Stomach (tissue), 4 donors: ENCODE measurements at regions not wholly inside any gene's neighbourhood (a gene's known extent, or its start where the extent isn't known, plus 50 kb on each side); places are given as distances from the start of the nearest gene placed in this dataset.

Experiments used
- EP300 ChIP-seq: sonication (generic); formaldehyde crosslinking; IDR thresholded peaks from one replicate; pipeline ENCODE4 v1.6.1; 2017; ENCODE audit warnings: antibody characterized with exemption
- POLR2A ChIP-seq, 4 donors: fragments of 450-650 bp; IDR thresholded peaks; one replicate each; pipeline ENCODE4 v1.6.1; 2016; ENCODE audit warnings: antibody characterized with exemption in 4 of 4, control low read depth in 2 of 4, mild to moderate bottlenecking in 1 of 4, moderate library complexity in 1 of 4
- POLR2AphosphoS5 ChIP-seq, 3 donors: sonication (generic); formaldehyde crosslinking; IDR thresholded peaks; one replicate each; pipeline ENCODE4 v1.6.1; 2016; ENCODE audit warnings: antibody characterized with exemption in 3 of 3
- TF ChIP-seq, protein P1 (sequence below), 7 experiments: fragments of 450-650 bp in 4 of 7; fragments of 200-600 bp in 3 of 7; sonication (generic) in 3 of 7; IDR thresholded peaks; one replicate each; pipeline ENCODE4 v1.5.1; 2016 to 2019; ENCODE audit warnings: antibody characterized with exemption in 7 of 7, control low read depth in 2 of 7, mild to moderate bottlenecking in 1 of 7

- TF ChIP-seq POLR2AphosphoS5 (IDR thresholded peaks at IDR 0.05), result no peak
- TF ChIP-seq, protein P1, sequence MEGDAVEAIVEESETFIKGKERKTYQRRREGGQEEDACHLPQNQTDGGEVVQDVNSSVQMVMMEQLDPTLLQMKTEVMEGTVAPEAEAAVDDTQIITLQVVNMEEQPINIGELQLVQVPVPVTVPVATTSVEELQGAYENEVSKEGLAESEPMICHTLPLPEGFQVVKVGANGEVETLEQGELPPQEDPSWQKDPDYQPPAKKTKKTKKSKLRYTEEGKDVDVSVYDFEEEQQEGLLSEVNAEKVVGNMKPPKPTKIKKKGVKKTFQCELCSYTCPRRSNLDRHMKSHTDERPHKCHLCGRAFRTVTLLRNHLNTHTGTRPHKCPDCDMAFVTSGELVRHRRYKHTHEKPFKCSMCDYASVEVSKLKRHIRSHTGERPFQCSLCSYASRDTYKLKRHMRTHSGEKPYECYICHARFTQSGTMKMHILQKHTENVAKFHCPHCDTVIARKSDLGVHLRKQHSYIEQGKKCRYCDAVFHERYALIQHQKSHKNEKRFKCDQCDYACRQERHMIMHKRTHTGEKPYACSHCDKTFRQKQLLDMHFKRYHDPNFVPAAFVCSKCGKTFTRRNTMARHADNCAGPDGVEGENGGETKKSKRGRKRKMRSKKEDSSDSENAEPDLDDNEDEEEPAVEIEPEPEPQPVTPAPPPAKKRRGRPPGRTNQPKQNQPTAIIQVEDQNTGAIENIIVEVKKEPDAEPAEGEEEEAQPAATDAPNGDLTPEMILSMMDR (IDR thresholded peaks at IDR 0.05), result no peak
- no peak for TF ChIP-seq POLR2A (IDR thresholded peaks at IDR 0.05)
- TF ChIP-seq EP300, result no peak
These were observed 242.7 kb downstream of the PPP1R2C start for GRCh38 chrX:42535233-42535632.
